K562 (cell line): ENCODE measurements at regions not wholly inside any gene's neighbourhood (a gene's known extent, or its start where the extent isn't known, plus 50 kb on each side); places are given as distances from the start of the nearest gene placed in this dataset.

Experiments
- CHD2 ChIP-seq: IDR thresholded peaks from 2 replicates; pipeline ENCODE4 v1.6.1; 2011; ENCODE audit warnings: low read depth, low read length
- CXXC5 ChIP-seq: fragments of 250-450 bp; sonication (Bioruptor Pico); IDR thresholded peaks from 2 replicates; pipeline ENCODE4 v1.8.0; 2022; ENCODE audit warnings: inconsistent platforms, mild to moderate bottlenecking, moderate library complexity
- FOXA1 ChIP-seq: fragments of 450-650 bp; IDR thresholded peaks from 2 replicates; pipeline ENCODE4 v1.6.1; 2016; ENCODE audit warnings: mild to moderate bottlenecking, borderline replicate concordance
- SREBF2 ChIP-seq: sonication (generic); formaldehyde crosslinking; IDR thresholded peaks from 2 replicates; pipeline ENCODE4 v1.4.0; 2020; ENCODE audit warnings: mild to moderate bottlenecking, missing genetic modification reagents
- ZNF311 ChIP-seq: fragments of 250-450 bp; sonication (Bioruptor Pico); IDR thresholded peaks from 2 replicates; pipeline ENCODE4 v1.4.0; 2020; ENCODE audit warnings: mild to moderate bottlenecking, moderate library complexity
- TF ChIP-seq, protein P1 (sequence below): sonication (generic); formaldehyde crosslinking; IDR thresholded peaks from 2 replicates; pipeline ENCODE4 v1.5.0; 2020; ENCODE audit warnings: missing genetic modification reagents

DNA sequence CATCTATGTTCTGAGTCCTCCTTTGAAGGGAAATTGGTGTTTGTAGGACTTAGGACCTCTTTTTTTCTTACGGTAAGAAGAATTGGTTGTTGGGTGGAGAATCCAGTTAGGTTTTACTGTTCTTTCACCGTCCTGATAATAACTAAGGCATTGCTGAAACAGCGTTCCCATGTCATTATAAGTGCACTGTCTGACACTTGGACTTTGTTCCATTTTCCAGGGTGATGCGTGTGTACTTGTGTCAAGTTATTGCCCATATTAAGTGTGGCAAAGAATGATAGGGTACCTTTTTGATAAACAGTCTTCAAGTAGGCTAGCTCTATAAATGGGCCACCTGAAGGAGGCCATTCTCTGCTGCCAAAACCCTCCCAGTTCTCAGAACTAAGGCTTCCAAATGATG, 119.7 kb downstream of the AASDH start:
- no peak for TF ChIP-seq FOXA1
- TF ChIP-seq ZNF311 (CRISPR knock-in tag) = no peak
- TF ChIP-seq CXXC5 = no peak
- no peak for TF ChIP-seq CHD2
- no peak for TF ChIP-seq SREBF2 (CRISPR knock-in tag)
- TF ChIP-seq, protein P1, sequence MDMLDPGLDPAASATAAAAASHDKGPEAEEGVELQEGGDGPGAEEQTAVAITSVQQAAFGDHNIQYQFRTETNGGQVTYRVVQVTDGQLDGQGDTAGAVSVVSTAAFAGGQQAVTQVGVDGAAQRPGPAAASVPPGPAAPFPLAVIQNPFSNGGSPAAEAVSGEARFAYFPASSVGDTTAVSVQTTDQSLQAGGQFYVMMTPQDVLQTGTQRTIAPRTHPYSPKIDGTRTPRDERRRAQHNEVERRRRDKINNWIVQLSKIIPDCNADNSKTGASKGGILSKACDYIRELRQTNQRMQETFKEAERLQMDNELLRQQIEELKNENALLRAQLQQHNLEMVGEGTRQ (CRISPR knock-in tag) = no peak
